K562 (cell line): ENCODE measurements at regions not wholly inside any gene's neighbourhood (a gene's known extent, or its start where the extent isn't known, plus 50 kb on each side); places are given as distances from the start of the nearest gene placed in this dataset.

Experiments used
- ATAC-seq: fragments of 200-7000 bp; cut with Tn5 transposase; 3 replicates; pipeline ENCODE4 v1.9.1; 2020; ENCODE audit warnings: moderate library complexity
- BruUV-seq: library from RNA; stranded (reverse); fragments of 400-500 nt; replicated peaks from 2 replicates; lab custom pipeline; 2021; lab: Mats Ljungman, UMichigan
- CTCF ChIA-PET: fragments of 300-600 bp; formaldehyde crosslinking; extraction: SDS; loops from one replicate; lab custom pipeline; 2021; ENCODE audit warnings: low intra/inter-chr PET ratio; lab: Yijun Ruan, JAX
- POLR2A ChIA-PET: fragments of 300-600, 350-650 bp; sonication (Branson Sonifier 250); formaldehyde crosslinking; extraction: SDS; loops from one replicate; lab custom pipeline; 2021; ENCODE audit warnings: antibody characterized with exemption, inconsistent platforms; lab: Yijun Ruan, JAX
- DNase-seq, 4 experiments: peaks; one replicate each; pipeline versions ENCODE4 v3.0.0 to v3.0.0-alpha.2; 2011 to 2018; ENCODE audit warnings: low spot score in 3 of 4, mixed read lengths in 3 of 4; ENCODE audit errors: extremely low read depth in 1 of 4
- FAIRE-seq: peaks from 2 replicates; lab custom pipeline; 2011; peaks lifted over from hg19 to GRCh38; lab: Jason Lieb, UNC
- H2AFZ ChIP-seq: 2 replicates; pipeline ENCODE4 v1.6.0; 2011; ENCODE audit warnings: low read depth, low read length, control low read depth, inconsistent platforms
- H3K27ac ChIP-seq: fragments of 200-600 bp; 3 replicates; pipeline ENCODE4 v1.8.0; 2011; ENCODE audit warnings: low read depth, mild to moderate bottlenecking, control low read depth, inconsistent platforms, low read length, moderate library complexity, mixed read lengths; ENCODE audit errors: extremely low read depth
- H3K27me3 ChIP-seq, 2 experiments: fragments of 300-600 bp in 1 of 2; 2 replicates in 1 of 2; 3 replicates in 1 of 2; pipeline versions ENCODE4 v1.6.0 to v1.8.0; 2011; ENCODE audit warnings: inconsistent platforms in 2 of 2, low read length in 2 of 2, mild to moderate bottlenecking in 1 of 2, mixed read lengths in 1 of 2, moderate library complexity in 1 of 2; ENCODE audit not compliant: control insufficient read depth in 2 of 2, insufficient read depth in 2 of 2
- H3K36me3 ChIP-seq: fragments of 300-600 bp; 3 replicates; pipeline ENCODE4 v1.8.0; 2011; ENCODE audit warnings: mild to moderate bottlenecking, low read length, inconsistent platforms; ENCODE audit not compliant: control insufficient read depth, insufficient read depth
- H3K4me1 ChIP-seq, 2 experiments: fragments of 200-600 bp in 1 of 2; replicated peaks in 1 of 2; 2 replicates in 1 of 2; 3 replicates in 1 of 2; pipeline versions ENCODE4 v1.5.1 to v1.8.0; 2011; ENCODE audit warnings: inconsistent platforms in 2 of 2, low read length in 2 of 2, mild to moderate bottlenecking in 1 of 2, mixed read lengths in 1 of 2, moderate library complexity in 1 of 2; ENCODE audit not compliant: control insufficient read depth in 2 of 2, insufficient read depth in 2 of 2
- H3K4me2 ChIP-seq: 2 replicates; pipeline ENCODE4 v1.6.1; 2011; ENCODE audit warnings: low read length, control low read depth, inconsistent platforms, mixed read lengths; ENCODE audit not compliant: insufficient read depth
- H3K4me3 ChIP-seq: fragments of 200-600 bp; sonication (generic), shearing (Covaris generic); 2 replicates; pipeline ENCODE4 v1.5.1; 2016; ENCODE audit warnings: control low read depth, inconsistent platforms
- H3K79me2 ChIP-seq: fragments of 200-600 bp; 3 replicates; pipeline ENCODE4 v1.8.0; 2011; ENCODE audit warnings: low read length, inconsistent platforms; ENCODE audit not compliant: control insufficient read depth, insufficient read depth
- H3K9ac ChIP-seq, 2 experiments: 2 replicates each; pipeline versions ENCODE4 v1.6.0 to v1.6.1; 2011; ENCODE audit warnings: low read depth in 2 of 2, low read length in 2 of 2, control low read depth in 1 of 2, inconsistent platforms in 1 of 2, mild to moderate bottlenecking in 1 of 2, mixed read lengths in 1 of 2; ENCODE audit not compliant: insufficient read depth in 1 of 2
- H3K9me1 ChIP-seq: one replicate; pipeline ENCODE4 v1.6.0; 2011; ENCODE audit warnings: inconsistent platforms, mild to moderate bottlenecking, low read length, moderate library complexity; ENCODE audit not compliant: control insufficient read depth, insufficient read depth
- H3K9me3 ChIP-seq: replicated peaks from 2 replicates; pipeline ENCODE4 v1.5.1; 2011; ENCODE audit warnings: low read depth, low read length, inconsistent platforms; ENCODE audit not compliant: control insufficient read depth, insufficient read depth
- H4K20me1 ChIP-seq: replicated peaks from 2 replicates; pipeline ENCODE4 v1.6.1; 2011; ENCODE audit warnings: low read length, inconsistent platforms, mixed read lengths; ENCODE audit not compliant: control insufficient read depth, insufficient read depth
- CC2D1A ChIP-seq: fragments of 450-650 bp; IDR thresholded peaks from 2 replicates; pipeline ENCODE4 v1.6.1; 2017; ENCODE audit warnings: mild to moderate bottlenecking
- DIDO1 ChIP-seq: fragments of 450-650 bp; IDR thresholded peaks from 2 replicates; pipeline ENCODE4 v1.6.1; 2016; ENCODE audit warnings: low read depth, missing biosample characterization, missing genetic modification characterization
- FOXA3 ChIP-seq, 2 experiments: fragments of 450-650 bp in 1 of 2; sonication (generic) in 1 of 2; formaldehyde crosslinking; IDR thresholded peaks in 1 of 2; conservative IDR thresholded peaks in 1 of 2; 2 replicates each; pipeline versions ENCODE4 v1.4.0 to v1.8.0; 2020 to 2022; ENCODE audit warnings: mild to moderate bottlenecking in 2 of 2, missing genetic modification reagents in 1 of 2
- GABPB1 ChIP-seq: sonication (generic); formaldehyde crosslinking; IDR thresholded peaks from 2 replicates; pipeline ENCODE4 v1.8.0; 2022; ENCODE audit warnings: mild to moderate bottlenecking, missing genetic modification reagents
- ILF3 ChIP-seq: fragments of 450-650 bp; IDR thresholded peaks from 2 replicates; pipeline ENCODE4 v1.6.1; 2018; ENCODE audit warnings: antibody characterized with exemption, mild to moderate bottlenecking, moderate library complexity, borderline replicate concordance
- JUND ChIP-seq, 2 experiments: IDR thresholded peaks; 2 replicates in 1 of 2; 3 replicates in 1 of 2; pipeline ENCODE4 v1.6.1; 2011; ENCODE audit warnings: borderline replicate concordance in 2 of 2, low read depth in 2 of 2, low read length in 2 of 2, improper control_type of control experiment in 1 of 2, missing biosample characterization in 1 of 2, missing genetic modification characterization in 1 of 2, missing genetic modification reagents in 1 of 2
- NCOA2 ChIP-seq, 2 experiments: fragments of 450-650 bp; IDR thresholded peaks; 2 replicates each; pipeline ENCODE4 v1.6.1; 2018; ENCODE audit warnings: mild to moderate bottlenecking in 2 of 2, moderate library complexity in 1 of 2; ENCODE audit not compliant: partially characterized antibody in 2 of 2
- NCOA6 ChIP-seq: fragments of 450-650 bp; IDR thresholded peaks from 2 replicates; pipeline ENCODE4 v1.6.1; 2017; ENCODE audit warnings: mild to moderate bottlenecking
- NR1H2 ChIP-seq: sonication (generic); formaldehyde crosslinking; IDR thresholded peaks from 2 replicates; pipeline ENCODE4 v1.4.0; 2020; ENCODE audit warnings: mild to moderate bottlenecking, missing genetic modification reagents
- PCBP1 ChIP-seq: fragments of 200-400 bp; formaldehyde crosslinking; IDR thresholded peaks from 2 replicates; pipeline ENCODE4 v1.6.1; 2018; ENCODE audit warnings: mild to moderate bottlenecking, low read depth, low read length; ENCODE audit not compliant: poor library complexity, severe bottlenecking
- PHTF2 ChIP-seq: fragments of 250-450 bp; sonication (Bioruptor Pico); IDR thresholded peaks from 2 replicates; pipeline ENCODE4 v1.5.0; 2021; ENCODE audit warnings: mild to moderate bottlenecking
- SAFB ChIP-seq: fragments of 200-400 bp; formaldehyde crosslinking; IDR thresholded peaks from 2 replicates; pipeline ENCODE4 v1.6.1; 2017; ENCODE audit warnings: low read depth, low read length, borderline replicate concordance
- ZNF398 ChIP-seq: fragments of 250-450 bp; sonication (Bioruptor Pico); IDR thresholded peaks from 2 replicates; pipeline ENCODE4 v1.8.0; 2021; ENCODE audit warnings: moderate library complexity, mild to moderate bottlenecking, inconsistent platforms
- ZNF75A ChIP-seq: fragments of 450-650 bp; formaldehyde crosslinking; IDR thresholded peaks from 2 replicates; pipeline ENCODE4 v1.4.0; 2020; ENCODE audit warnings: mild to moderate bottlenecking
- WGBS: fragments of 100-300 bp; shearing (Covaris generic); methylation state at CpG from one replicate; pipeline ENCODE4 v1.1.6; 2016; ENCODE audit warnings: low coverage, mixed read lengths; ENCODE audit not compliant: insufficient coverage; ENCODE audit errors: missing lambda C conversion rate; 5-methylcytosine and 5-hydroxymethylcytosine counted together
- in situ Hi-C: fragments of 300-500 bp; cut with MboI; formaldehyde crosslinking; loops from 4 replicates; pipeline ENCODE4 v1.15.0; 2018; ENCODE audit warnings: inconsistent platforms, mixed read lengths
- intact Hi-C: fragments of 100-400 bp; cut with micrococcal nuclease; formaldehyde crosslinking; loops from 2 replicates; pipeline ENCODE4 v1.14.2; 2022

- no TSS peak for BruUV-seq
- no peak overlapping the region for H3K9ac ChIP-seq
- no peaks in the 10 kb centered on the region for H4K20me1 ChIP-seq
- TF ChIP-seq DIDO1 (tag) = no peak
- TF ChIP-seq PHTF2 (CRISPR knock-in tag) = no peak
- TF ChIP-seq NCOA2 (IDR thresholded peaks at IDR 0.05; ENCODE audit: partially characterized antibody in 2 of 2) = no peak
- TF ChIP-seq GABPB1 = no peak
- no peak for TF ChIP-seq SAFB
- no peak for TF ChIP-seq ZNF398 (CRISPR knock-in tag)
- no peak for TF ChIP-seq JUND (IDR thresholded peaks at IDR 0.05; ENCODE audit: borderline replicate concordance, low read depth, low read length)
- TF ChIP-seq JUND (tag; IDR thresholded peaks at IDR 0.05; ENCODE audit: borderline replicate concordance, low read depth, low read length) = no peak
- TF ChIP-seq ZNF75A (CRISPR knock-in tag) = no peak
- no peak for TF ChIP-seq ILF3
- TF ChIP-seq NR1H2 (CRISPR knock-in tag) = no peak
- no peak for TF ChIP-seq CC2D1A
- TF ChIP-seq FOXA3 (CRISPR knock-in tag; conservative IDR thresholded peaks at IDR 0.05 in 1 of 2, IDR thresholded peaks at IDR 0.05 in 1 of 2) = no peak
- no peak for TF ChIP-seq NCOA6
- TF ChIP-seq PCBP1 = no peak
- intact Hi-C loops (no loop called here), in situ Hi-C loops (no loop called here)
- H3K4me3 ChIP-seq = no peak overlapping the region
- H3K27ac ChIP-seq = no peak overlapping the region
- H2AFZ ChIP-seq = no peak overlapping the region
- DNase-seq (no peak), ATAC-seq (no peak), FAIRE-seq (no peak)
- no peaks in the 10 kb centered on the region for H3K4me1 ChIP-seq
- no peaks in the 10 kb centered on the region for H3K27me3 ChIP-seq
- WGBS = 0% methylated on average over 1 of the region's 1 CpG
- no peaks in the 10 kb centered on the region for H3K9me1 ChIP-seq
- H3K79me2 ChIP-seq = no peaks in the 10 kb centered on the region
- H3K36me3 ChIP-seq = no peaks in the 10 kb centered on the region
- H3K9me3 ChIP-seq = no peaks in the 10 kb centered on the region
- ChIA-PET CTCF (no interaction called here), POLR2A (no interaction called here)
- no peak overlapping the region for H3K4me2 ChIP-seq
Measured at GRCh38 chr4:18846313-18846712, 824.8 kb upstream of the LCORL start.
